ENCODE measurements at regions not wholly inside any gene's neighbourhood (a gene's known extent, or its start where the extent isn't known, plus 50 kb on each side); places are given as distances from the start of the nearest gene placed in this dataset.

GRCh38 chr5:119740225-119740624, 110.9 kb downstream of the FAM170A start:
- DNase-seq (ENCODE audit: low spot score, unreplicated experiment), result no peak
- no peak overlapping the region for H3K4me3 Mint-ChIP-seq (ENCODE audit: low read depth)
- no peaks in the 10 kb centered on the region for H3K9me3 Mint-ChIP-seq (ENCODE audit: low read depth)
- H3K27me3 Mint-ChIP-seq, result no peaks in the 10 kb centered on the region
- no peaks in the 10 kb centered on the region for H3K36me3 Mint-ChIP-seq (ENCODE audit: insufficient read depth)
- no peak overlapping the region for H3K27ac Mint-ChIP-seq
- no peak for TF ChIP-seq CTCF (IDR thresholded peaks at IDR 0.05; ENCODE audit: unreplicated experiment)
- H3K4me1 Mint-ChIP-seq (ENCODE audit: low read depth), result no peaks in the 10 kb centered on the region

GRCh38 chr5:119741691-119742090, 112.3 kb downstream of the FAM170A start:
- H3K27ac Mint-ChIP-seq, result no peak overlapping the region
- DNase-seq (ENCODE audit: low spot score, unreplicated experiment), result no peak
- no peak overlapping the region for H3K4me3 Mint-ChIP-seq (ENCODE audit: low read depth)
- no peaks in the 10 kb centered on the region for H3K4me1 Mint-ChIP-seq (ENCODE audit: low read depth)
- no peaks in the 10 kb centered on the region for H3K36me3 Mint-ChIP-seq (ENCODE audit: insufficient read depth)
- TF ChIP-seq CTCF (IDR thresholded peaks at IDR 0.05; ENCODE audit: unreplicated experiment), result no peak
- H3K9me3 Mint-ChIP-seq (ENCODE audit: low read depth), result no peaks in the 10 kb centered on the region
- H3K27me3 Mint-ChIP-seq, result no peaks in the 10 kb centered on the region

GRCh38 chr5:119742311-119742710, 113.0 kb downstream of the FAM170A start:
- H3K4me3 Mint-ChIP-seq (ENCODE audit: low read depth), result no peak overlapping the region
- no peak for DNase-seq (ENCODE audit: low spot score, unreplicated experiment)
- H3K9me3 Mint-ChIP-seq (ENCODE audit: low read depth), result no peaks in the 10 kb centered on the region
- TF ChIP-seq CTCF (IDR thresholded peaks at IDR 0.05; ENCODE audit: unreplicated experiment), result no peak
- no peaks in the 10 kb centered on the region for H3K4me1 Mint-ChIP-seq (ENCODE audit: low read depth)
- no peaks in the 10 kb centered on the region for H3K27me3 Mint-ChIP-seq
- H3K36me3 Mint-ChIP-seq (ENCODE audit: insufficient read depth), result no peaks in the 10 kb centered on the region
- no peak overlapping the region for H3K27ac Mint-ChIP-seq

GRCh38 chr5:119743927-119744326, 114.6 kb downstream of the FAM170A start:
- TF ChIP-seq CTCF (IDR thresholded peaks at IDR 0.05; ENCODE audit: unreplicated experiment), result peak; percentile 64
- no peak overlapping the region for H3K27ac Mint-ChIP-seq
- H3K4me1 Mint-ChIP-seq (ENCODE audit: low read depth), result no peaks in the 10 kb centered on the region
- H3K27me3 Mint-ChIP-seq, result no peaks in the 10 kb centered on the region
- H3K36me3 Mint-ChIP-seq (ENCODE audit: insufficient read depth), result no peaks in the 10 kb centered on the region
- no peak overlapping the region for H3K4me3 Mint-ChIP-seq (ENCODE audit: low read depth)
- no peaks in the 10 kb centered on the region for H3K9me3 Mint-ChIP-seq (ENCODE audit: low read depth)
- no peak for DNase-seq (ENCODE audit: low spot score, unreplicated experiment)

GRCh38 chr5:119745976-119746375, 116.6 kb downstream of the FAM170A start:
- Mint-ChIP-seq H3K27me3 (no peaks in the 10 kb centered on the region), H3K9me3 (ENCODE audit: low read depth) (no peaks in the 10 kb centered on the region), H3K27ac (no peak overlapping the region), H3K36me3 (ENCODE audit: insufficient read depth) (no peaks in the 10 kb centered on the region), H3K4me3 (ENCODE audit: low read depth) (no peak overlapping the region), H3K4me1 (ENCODE audit: low read depth) (no peaks in the 10 kb centered on the region)
- DNase-seq (ENCODE audit: low spot score, unreplicated experiment), result no peak
- TF ChIP-seq CTCF (IDR thresholded peaks at IDR 0.05; ENCODE audit: unreplicated experiment), result no peak

Measured in progenitor cell of endocrine pancreas (in vitro differentiated cells).